ENCODE measurements at regions not wholly inside any gene's neighbourhood (a gene's known extent, or its start where the extent isn't known, plus 50 kb on each side); places are given as distances from the start of the nearest gene placed in this dataset.

DNA sequence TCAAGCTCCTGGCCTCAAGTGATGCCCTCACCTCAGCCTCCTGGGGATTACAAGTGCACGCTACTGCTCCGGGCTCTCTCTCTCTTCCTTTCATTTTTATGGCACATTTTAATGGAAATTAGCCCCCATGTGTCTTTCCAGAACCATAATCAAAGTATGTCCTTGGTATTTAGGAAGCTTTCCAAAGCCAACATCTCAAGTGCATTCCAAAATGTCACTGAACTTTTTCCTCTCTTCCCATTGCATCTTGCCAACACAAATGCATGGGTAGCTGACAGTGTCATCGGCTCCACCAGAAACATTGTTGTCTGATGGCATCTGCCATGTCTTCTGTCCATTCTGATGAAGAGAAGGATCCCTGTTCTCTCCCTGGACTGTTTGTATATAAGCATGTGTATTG lies 90.5 kb upstream of the ANXA1 start:
- TF ChIP-seq, protein P1, sequence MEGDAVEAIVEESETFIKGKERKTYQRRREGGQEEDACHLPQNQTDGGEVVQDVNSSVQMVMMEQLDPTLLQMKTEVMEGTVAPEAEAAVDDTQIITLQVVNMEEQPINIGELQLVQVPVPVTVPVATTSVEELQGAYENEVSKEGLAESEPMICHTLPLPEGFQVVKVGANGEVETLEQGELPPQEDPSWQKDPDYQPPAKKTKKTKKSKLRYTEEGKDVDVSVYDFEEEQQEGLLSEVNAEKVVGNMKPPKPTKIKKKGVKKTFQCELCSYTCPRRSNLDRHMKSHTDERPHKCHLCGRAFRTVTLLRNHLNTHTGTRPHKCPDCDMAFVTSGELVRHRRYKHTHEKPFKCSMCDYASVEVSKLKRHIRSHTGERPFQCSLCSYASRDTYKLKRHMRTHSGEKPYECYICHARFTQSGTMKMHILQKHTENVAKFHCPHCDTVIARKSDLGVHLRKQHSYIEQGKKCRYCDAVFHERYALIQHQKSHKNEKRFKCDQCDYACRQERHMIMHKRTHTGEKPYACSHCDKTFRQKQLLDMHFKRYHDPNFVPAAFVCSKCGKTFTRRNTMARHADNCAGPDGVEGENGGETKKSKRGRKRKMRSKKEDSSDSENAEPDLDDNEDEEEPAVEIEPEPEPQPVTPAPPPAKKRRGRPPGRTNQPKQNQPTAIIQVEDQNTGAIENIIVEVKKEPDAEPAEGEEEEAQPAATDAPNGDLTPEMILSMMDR (conservative IDR thresholded peaks at IDR 0.05; ENCODE audit: low read length) = no peak
- TF ChIP-seq EZH2phosphoT487 (IDR thresholded peaks at IDR 0.05; ENCODE audit: borderline replicate concordance, low read depth, low read length) = no peak
